ENCODE measurements at regions not wholly inside any gene's neighbourhood (a gene's known extent, or its start where the extent isn't known, plus 50 kb on each side); places are given as distances from the start of the nearest gene placed in this dataset.

DNA sequence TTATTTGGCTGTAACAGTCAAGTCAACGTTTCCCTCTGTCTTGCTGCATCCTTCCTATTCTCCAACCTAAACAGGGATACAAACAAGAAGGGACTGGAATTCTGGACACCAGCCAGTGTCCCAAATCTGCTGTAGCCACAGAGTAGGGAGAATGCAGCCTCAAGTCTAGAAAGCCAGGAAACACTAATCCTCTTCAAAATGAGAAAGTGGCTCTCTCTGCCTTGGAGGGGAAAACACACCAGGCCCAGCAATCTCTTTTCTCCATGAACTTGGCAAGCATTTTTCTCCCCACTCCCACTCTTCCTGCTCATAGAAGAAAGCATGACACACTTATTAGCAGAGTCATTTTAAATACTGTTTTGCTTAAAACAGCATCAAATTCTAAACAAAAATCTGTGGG is 781.7 kb downstream of the SQOR start:
- no peak overlapping the region for H3K4me2 ChIP-seq (ENCODE audit: low read length)
- H3K27ac ChIP-seq (ENCODE audit: low read length) = no peak overlapping the region
- TF ChIP-seq, protein P1, sequence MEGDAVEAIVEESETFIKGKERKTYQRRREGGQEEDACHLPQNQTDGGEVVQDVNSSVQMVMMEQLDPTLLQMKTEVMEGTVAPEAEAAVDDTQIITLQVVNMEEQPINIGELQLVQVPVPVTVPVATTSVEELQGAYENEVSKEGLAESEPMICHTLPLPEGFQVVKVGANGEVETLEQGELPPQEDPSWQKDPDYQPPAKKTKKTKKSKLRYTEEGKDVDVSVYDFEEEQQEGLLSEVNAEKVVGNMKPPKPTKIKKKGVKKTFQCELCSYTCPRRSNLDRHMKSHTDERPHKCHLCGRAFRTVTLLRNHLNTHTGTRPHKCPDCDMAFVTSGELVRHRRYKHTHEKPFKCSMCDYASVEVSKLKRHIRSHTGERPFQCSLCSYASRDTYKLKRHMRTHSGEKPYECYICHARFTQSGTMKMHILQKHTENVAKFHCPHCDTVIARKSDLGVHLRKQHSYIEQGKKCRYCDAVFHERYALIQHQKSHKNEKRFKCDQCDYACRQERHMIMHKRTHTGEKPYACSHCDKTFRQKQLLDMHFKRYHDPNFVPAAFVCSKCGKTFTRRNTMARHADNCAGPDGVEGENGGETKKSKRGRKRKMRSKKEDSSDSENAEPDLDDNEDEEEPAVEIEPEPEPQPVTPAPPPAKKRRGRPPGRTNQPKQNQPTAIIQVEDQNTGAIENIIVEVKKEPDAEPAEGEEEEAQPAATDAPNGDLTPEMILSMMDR (conservative IDR thresholded peaks at IDR 0.05; ENCODE audit: low read depth, low read length) = no peak
- TF ChIP-seq EZH2 (IDR thresholded peaks at IDR 0.05; ENCODE audit: low read length, unreplicated experiment) (no peak), EZH2phosphoT487 (IDR thresholded peaks at IDR 0.05; ENCODE audit: borderline replicate concordance, low read length) (no peak)
- H3K9ac ChIP-seq (ENCODE audit: low read length) = no peak overlapping the region
- H4K20me1 ChIP-seq (ENCODE audit: low read length) = no peaks in the 10 kb centered on the region
- H3K9me3 ChIP-seq (ENCODE audit: low read length) = no peaks in the 10 kb centered on the region
- no TSS peak for BruUV-seq (replicated peaks)
- POLR2A ChIA-PET (ENCODE audit: unreplicated experiment) = no interaction called here
- H3K9me2 ChIP-seq (replicated peaks; ENCODE audit: low read length) = no peaks in the 10 kb centered on the region
- H3K4me3 ChIP-seq (ENCODE audit: low read length) = no peak overlapping the region
- ATAC-seq = no peak
- intact Hi-C loops (cut with micrococcal nuclease) = no loop called here
- CTCF ChIA-PET = no interaction called here
- H3K4me1 ChIP-seq (ENCODE audit: insufficient read depth, low read length) = no peaks in the 10 kb centered on the region
- H3K27me3 ChIP-seq (ENCODE audit: low read length) = no peaks in the 10 kb centered on the region
- no peaks in the 10 kb centered on the region for H3K36me3 ChIP-seq (ENCODE audit: low read depth, low read length)
- no peaks in the 10 kb centered on the region for H3F3A ChIP-seq (ENCODE audit: low read length, unreplicated experiment)
- H3K79me2 ChIP-seq (ENCODE audit: low read length) = no peaks in the 10 kb centered on the region
- DNase-seq = no peak
- H2AFZ ChIP-seq (ENCODE audit: low read length) = no peak overlapping the region

DNA sequence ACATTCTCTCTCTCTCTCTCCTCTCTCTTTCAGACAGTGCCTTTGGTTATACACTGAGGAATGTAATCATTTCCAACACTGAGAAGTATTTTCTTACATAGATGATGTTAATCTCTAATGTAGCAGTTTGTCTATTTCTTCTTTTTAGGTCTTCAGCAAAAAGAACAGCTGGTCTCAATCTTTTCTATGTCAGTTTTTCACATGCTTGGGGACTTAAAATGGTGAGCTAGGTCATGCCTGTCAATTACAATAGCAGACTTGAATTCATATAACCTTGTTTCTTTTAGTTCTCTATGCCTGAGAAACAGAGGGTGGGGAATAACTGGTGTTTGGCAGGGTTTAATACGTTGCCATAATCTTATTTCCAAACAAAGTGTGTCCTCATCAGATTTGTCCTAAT is 786.2 kb downstream of the SQOR start:
- no peaks in the 10 kb centered on the region for H4K20me1 ChIP-seq (ENCODE audit: low read length)
- intact Hi-C loops (cut with micrococcal nuclease) = no loop called here
- H3K79me2 ChIP-seq (ENCODE audit: low read length) = no peaks in the 10 kb centered on the region
- H3K4me1 ChIP-seq (ENCODE audit: insufficient read depth, low read length) = no peaks in the 10 kb centered on the region
- H3F3A ChIP-seq (ENCODE audit: low read length, unreplicated experiment) = no peaks in the 10 kb centered on the region
- H3K27me3 ChIP-seq (ENCODE audit: low read length) = no peaks in the 10 kb centered on the region
- POLR2A ChIA-PET (ENCODE audit: unreplicated experiment) = no interaction called here
- no TSS peak for BruUV-seq (replicated peaks)
- no peak overlapping the region for H3K4me2 ChIP-seq (ENCODE audit: low read length)
- H3K4me3 ChIP-seq (ENCODE audit: low read length) = no peak overlapping the region
- CTCF ChIA-PET = no interaction called here
- no peaks in the 10 kb centered on the region for H3K36me3 ChIP-seq (ENCODE audit: low read depth, low read length)
- no peaks in the 10 kb centered on the region for H3K9me3 ChIP-seq (ENCODE audit: low read length)
- no peak overlapping the region for H2AFZ ChIP-seq (ENCODE audit: low read length)
- TF ChIP-seq EZH2 (IDR thresholded peaks at IDR 0.05; ENCODE audit: low read length, unreplicated experiment) (no peak), EZH2phosphoT487 (IDR thresholded peaks at IDR 0.05; ENCODE audit: borderline replicate concordance, low read length) (no peak)
- TF ChIP-seq, protein P1 (conservative IDR thresholded peaks at IDR 0.05; ENCODE audit: low read depth, low read length) = no peak
- no peak for ATAC-seq
- DNase-seq = no peak
- no peaks in the 10 kb centered on the region for H3K9me2 ChIP-seq (replicated peaks; ENCODE audit: low read length)
- H3K27ac ChIP-seq (ENCODE audit: low read length) = no peak overlapping the region
- no peak overlapping the region for H3K9ac ChIP-seq (ENCODE audit: low read length)

DNA sequence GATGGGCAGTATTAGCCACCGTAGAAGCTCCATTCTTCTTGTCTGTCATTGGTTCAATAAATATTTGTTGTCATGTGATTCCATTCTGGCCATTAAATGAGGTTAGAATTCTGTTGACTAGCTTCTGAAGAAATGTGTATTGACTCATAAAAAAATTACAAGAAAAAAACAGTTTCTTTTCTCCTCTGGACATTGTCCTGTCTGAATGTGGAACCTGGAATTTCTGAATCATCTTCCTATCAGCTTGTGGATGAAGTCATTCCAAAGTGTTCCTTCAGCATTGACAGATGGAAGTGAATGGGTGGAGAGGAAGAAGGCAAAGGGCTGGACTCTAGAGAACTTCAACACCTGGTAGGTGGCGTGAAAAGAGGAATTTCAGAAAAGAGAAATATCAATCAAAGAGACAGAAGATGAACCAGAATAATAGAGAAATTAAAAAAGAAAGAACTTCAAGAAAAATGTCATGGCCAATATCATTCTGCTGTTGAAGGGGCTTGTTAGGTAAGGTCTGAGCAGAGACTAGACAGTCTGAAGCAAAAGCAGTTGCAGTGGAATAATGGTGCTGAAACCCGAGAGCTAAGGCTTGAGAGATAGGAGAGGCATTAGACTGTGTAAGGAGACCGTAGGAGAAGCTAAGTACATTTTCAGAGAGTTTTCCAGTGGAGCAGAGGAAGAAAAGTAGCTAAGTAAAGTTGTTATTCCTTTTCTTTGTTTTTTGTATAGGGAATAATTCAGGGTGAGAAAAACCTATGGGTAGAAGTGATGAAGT is 806.6 kb downstream of the SQOR start:
- ChIA-PET POLR2A (ENCODE audit: unreplicated experiment) (no interaction called here), CTCF (no interaction called here)
- no peak overlapping the region for H3K9ac ChIP-seq (ENCODE audit: low read length)
- no peak for TF ChIP-seq EZH2phosphoT487 (IDR thresholded peaks at IDR 0.05; ENCODE audit: borderline replicate concordance, low read length)
- TF ChIP-seq, protein P1 (conservative IDR thresholded peaks at IDR 0.05; ENCODE audit: low read depth, low read length) = no peak
- no peak for TF ChIP-seq EZH2 (IDR thresholded peaks at IDR 0.05; ENCODE audit: low read length, unreplicated experiment)
- H3F3A ChIP-seq (ENCODE audit: low read length, unreplicated experiment) = no peaks in the 10 kb centered on the region
- no peaks in the 10 kb centered on the region for H3K79me2 ChIP-seq (ENCODE audit: low read length)
- no TSS peak for BruUV-seq (replicated peaks)
- ATAC-seq (no peak), DNase-seq (peak; percentile 27)
- H3K36me3 ChIP-seq (ENCODE audit: low read depth, low read length) = no peaks in the 10 kb centered on the region
- H3K4me2 ChIP-seq (ENCODE audit: low read length) = no peak overlapping the region
- H3K4me3 ChIP-seq (ENCODE audit: low read length) = no peak overlapping the region
- intact Hi-C loops (cut with micrococcal nuclease) = no loop called here
- no peaks in the 10 kb centered on the region for H3K9me3 ChIP-seq (ENCODE audit: low read length)
- H3K27ac ChIP-seq (ENCODE audit: low read length) = no peak overlapping the region
- no peaks in the 10 kb centered on the region for H3K27me3 ChIP-seq (ENCODE audit: low read length)
- H3K4me1 ChIP-seq (ENCODE audit: insufficient read depth, low read length) = no peaks in the 10 kb centered on the region
- no peaks in the 10 kb centered on the region for H4K20me1 ChIP-seq (ENCODE audit: low read length)
- no peak overlapping the region for H2AFZ ChIP-seq (ENCODE audit: low read length)
- no peaks in the 10 kb centered on the region for H3K9me2 ChIP-seq (replicated peaks; ENCODE audit: low read length)

All from PC-3 (cell line).